Natural killer cell (primary cell): ENCODE measurements at regions not wholly inside any gene's neighbourhood (a gene's known extent, or its start where the extent isn't known, plus 50 kb on each side); places are given as distances from the start of the nearest gene placed in this dataset.

Experiments
- ATAC-seq, 3 donors: fragments of 150-1000 bp in 2 of 3; fragments of 200-7000 bp in 1 of 3; cut with Tn5 transposase; 1 replicate in 1 of 3; 2 replicates in 2 of 3; pipeline ENCODE4 v1.10.0; 2021; ENCODE audit warnings: mild to moderate bottlenecking in 2 of 3, moderate library complexity in 2 of 3
- DNase-seq, 2 donors: peaks; one replicate each; pipeline versions ENCODE4 v3.0.0 to v3.0.0-alpha.2; 2013 to 2021; ENCODE audit warnings: mixed read lengths in 1 of 2
- H3K27ac ChIP-seq: one replicate; pipeline ENCODE4 v1.5.1; 2013; ENCODE audit warnings: mild to moderate bottlenecking, low read length
- H3K27me3 ChIP-seq: one replicate; pipeline ENCODE4 v1.6.1; 2013; ENCODE audit warnings: low read length; ENCODE audit not compliant: control insufficient read depth, insufficient read depth
- H3K36me3 ChIP-seq: one replicate; pipeline ENCODE4 v1.6.1; 2013; ENCODE audit warnings: low read length; ENCODE audit not compliant: control insufficient read depth, insufficient read depth
- H3K4me1 ChIP-seq: one replicate; pipeline ENCODE4 v1.6.1; 2013; ENCODE audit warnings: low read length; ENCODE audit not compliant: control insufficient read depth, insufficient read depth
- H3K4me3 ChIP-seq: one replicate; pipeline ENCODE4 v1.5.1; 2013; ENCODE audit warnings: low read length
- H3K9me3 ChIP-seq: one replicate; pipeline ENCODE4 v1.6.1; 2013; ENCODE audit warnings: low read length; ENCODE audit not compliant: control insufficient read depth, insufficient read depth
- H3K27ac Mint-ChIP-seq, 2 donors: one replicate each; pipeline ENCODE4 v1.8.0; 2022; ENCODE audit warnings: mild to moderate bottlenecking in 2 of 2, mixed read lengths in 2 of 2, moderate library complexity in 1 of 2
- H3K27me3 Mint-ChIP-seq, 2 donors: one replicate each; pipeline ENCODE4 v1.8.0; 2022; ENCODE audit warnings: low read depth in 2 of 2, mixed read lengths in 2 of 2
- H3K36me3 Mint-ChIP-seq: one replicate; pipeline ENCODE4 v1.8.0; 2022; ENCODE audit warnings: mixed read lengths
- H3K4me1 Mint-ChIP-seq, 2 donors: one replicate each; pipeline ENCODE4 v1.8.0; 2022; ENCODE audit warnings: mixed read lengths in 2 of 2
- H3K4me3 Mint-ChIP-seq: one replicate; pipeline ENCODE4 v1.8.0; 2022; ENCODE audit warnings: mild to moderate bottlenecking, moderate library complexity, mixed read lengths
- H3K9me3 Mint-ChIP-seq, 2 donors: one replicate each; pipeline ENCODE4 v1.8.0; 2022; ENCODE audit warnings: mixed read lengths in 2 of 2
- WGBS: methylation state at CpG from one replicate; pipeline ENCODE4 v1.1.7; 2013; ENCODE audit warnings: missing lambda C conversion rate; ENCODE audit not compliant: insufficient coverage; 5-methylcytosine and 5-hydroxymethylcytosine counted together
- intact Hi-C: fragments of 100-400 bp; cut with micrococcal nuclease; formaldehyde crosslinking; loops from one replicate; pipeline ENCODE4 v1.14.2; 2022
- TF ChIP-seq, protein P1 (sequence below): fragments of 200-600 bp; IDR thresholded peaks from one replicate; pipeline ENCODE4 v1.8.0; 2022; ENCODE audit warnings: antibody characterized with exemption

DNA sequence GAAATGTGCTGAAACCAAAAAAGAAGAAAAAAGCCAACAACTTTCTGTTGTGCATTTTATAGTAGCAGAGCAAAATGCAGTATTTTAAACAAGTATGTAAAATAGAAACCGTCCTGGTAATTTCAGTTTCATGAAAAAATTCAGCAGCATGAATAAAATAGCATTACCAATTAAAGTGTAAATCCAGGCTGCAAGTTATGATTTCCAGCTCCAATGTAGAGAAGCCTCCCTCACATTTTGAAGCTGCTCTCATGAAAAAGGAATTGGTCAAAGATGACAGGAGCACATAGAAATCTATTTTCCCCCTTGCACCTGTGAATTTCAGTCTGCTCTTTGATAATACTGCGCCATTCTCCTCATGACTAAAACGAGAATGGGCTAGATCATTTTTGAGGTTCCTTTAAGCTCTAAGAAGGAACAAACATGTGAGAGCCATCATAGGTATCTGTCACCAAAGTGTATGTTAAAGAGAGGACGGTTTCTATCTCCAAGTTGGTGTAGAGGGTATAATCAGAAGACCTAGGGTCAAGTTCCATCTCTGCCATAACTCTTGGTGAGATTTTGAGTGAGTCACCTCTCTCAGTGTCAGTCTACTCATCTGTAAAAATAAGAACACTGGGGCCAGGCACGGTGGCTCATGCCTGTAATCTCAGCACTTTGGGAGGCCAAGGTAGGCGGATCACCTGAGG is 107.5 kb downstream of the MTPAP start:
- Mint-ChIP-seq H3K27ac (no peak overlapping the region), H3K4me3 (no peak overlapping the region)
- 77% methylated on average over 6 of the region's 6 CpGs for WGBS

DNA sequence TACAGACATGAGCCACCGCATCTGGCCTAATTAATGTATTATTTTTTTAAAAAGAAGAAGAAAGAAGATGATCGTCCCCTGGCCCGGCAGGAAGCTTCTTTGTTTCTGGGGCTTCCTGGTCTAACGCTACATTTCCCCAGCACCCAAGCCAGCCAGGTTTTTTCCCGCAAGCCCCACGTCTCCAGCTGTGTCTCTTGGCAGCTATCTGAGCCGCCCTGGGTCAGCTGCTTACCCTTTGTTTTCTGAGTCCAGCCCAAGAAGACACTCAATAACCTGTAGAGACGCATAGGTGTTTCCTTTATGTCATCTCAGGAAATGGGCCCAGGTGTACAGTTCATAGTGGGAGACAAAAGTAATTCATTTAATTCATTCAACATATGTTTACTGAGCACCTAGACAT is 110.2 kb downstream of the MTPAP start:
- peaks cover 3% of the 10 kb centered on the region for H3K27me3 ChIP-seq
- TF ChIP-seq, protein P1, sequence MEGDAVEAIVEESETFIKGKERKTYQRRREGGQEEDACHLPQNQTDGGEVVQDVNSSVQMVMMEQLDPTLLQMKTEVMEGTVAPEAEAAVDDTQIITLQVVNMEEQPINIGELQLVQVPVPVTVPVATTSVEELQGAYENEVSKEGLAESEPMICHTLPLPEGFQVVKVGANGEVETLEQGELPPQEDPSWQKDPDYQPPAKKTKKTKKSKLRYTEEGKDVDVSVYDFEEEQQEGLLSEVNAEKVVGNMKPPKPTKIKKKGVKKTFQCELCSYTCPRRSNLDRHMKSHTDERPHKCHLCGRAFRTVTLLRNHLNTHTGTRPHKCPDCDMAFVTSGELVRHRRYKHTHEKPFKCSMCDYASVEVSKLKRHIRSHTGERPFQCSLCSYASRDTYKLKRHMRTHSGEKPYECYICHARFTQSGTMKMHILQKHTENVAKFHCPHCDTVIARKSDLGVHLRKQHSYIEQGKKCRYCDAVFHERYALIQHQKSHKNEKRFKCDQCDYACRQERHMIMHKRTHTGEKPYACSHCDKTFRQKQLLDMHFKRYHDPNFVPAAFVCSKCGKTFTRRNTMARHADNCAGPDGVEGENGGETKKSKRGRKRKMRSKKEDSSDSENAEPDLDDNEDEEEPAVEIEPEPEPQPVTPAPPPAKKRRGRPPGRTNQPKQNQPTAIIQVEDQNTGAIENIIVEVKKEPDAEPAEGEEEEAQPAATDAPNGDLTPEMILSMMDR = no peak
- H3K4me3 ChIP-seq = no peak overlapping the region
- Mint-ChIP-seq H3K4me3 (no peak overlapping the region), H3K9me3 (no peaks in the 10 kb centered on the region), H3K36me3 (no peaks in the 10 kb centered on the region), H3K4me1 (no peaks in the 10 kb centered on the region), H3K27ac (no peak overlapping the region), H3K27me3 (peaks cover 12 to 17% of the 10 kb centered on the region in 2 donors)
- no peak overlapping the region for H3K27ac ChIP-seq
- ATAC-seq = no peak
- DNase-seq = no peak
- 52% methylated on average over 7 of the region's 8 CpGs for WGBS
- intact Hi-C loops = no loop called here
- no peaks in the 10 kb centered on the region for H3K9me3 ChIP-seq
- no peaks in the 10 kb centered on the region for H3K4me1 ChIP-seq
- H3K36me3 ChIP-seq = no peaks in the 10 kb centered on the region

More for the DNA sequence above, 107.5 kb downstream of the MTPAP start:
- Mint-ChIP-seq H3K27me3 (peaks cover 4 to 17% of the 10 kb centered on the region in 2 donors), H3K36me3 (no peaks in the 10 kb centered on the region), H3K4me1 (no peaks in the 10 kb centered on the region), H3K9me3 (no peaks in the 10 kb centered on the region)
- Histone ChIP-seq H3K4me3 (no peak overlapping the region), H3K4me1 (no peaks in the 10 kb centered on the region), H3K27ac (no peak overlapping the region), H3K27me3 (peaks cover 3% of the 10 kb centered on the region), H3K9me3 (no peaks in the 10 kb centered on the region), H3K36me3 (no peaks in the 10 kb centered on the region)
- TF ChIP-seq, protein P1 = no peak
- intact Hi-C loops = loop anchor here (1.0 kb wide), 1 partner anchor 243 kb away; no protein-coding TSS in a partner anchor
- ATAC-seq = no peak
- no peak for DNase-seq

DNA sequence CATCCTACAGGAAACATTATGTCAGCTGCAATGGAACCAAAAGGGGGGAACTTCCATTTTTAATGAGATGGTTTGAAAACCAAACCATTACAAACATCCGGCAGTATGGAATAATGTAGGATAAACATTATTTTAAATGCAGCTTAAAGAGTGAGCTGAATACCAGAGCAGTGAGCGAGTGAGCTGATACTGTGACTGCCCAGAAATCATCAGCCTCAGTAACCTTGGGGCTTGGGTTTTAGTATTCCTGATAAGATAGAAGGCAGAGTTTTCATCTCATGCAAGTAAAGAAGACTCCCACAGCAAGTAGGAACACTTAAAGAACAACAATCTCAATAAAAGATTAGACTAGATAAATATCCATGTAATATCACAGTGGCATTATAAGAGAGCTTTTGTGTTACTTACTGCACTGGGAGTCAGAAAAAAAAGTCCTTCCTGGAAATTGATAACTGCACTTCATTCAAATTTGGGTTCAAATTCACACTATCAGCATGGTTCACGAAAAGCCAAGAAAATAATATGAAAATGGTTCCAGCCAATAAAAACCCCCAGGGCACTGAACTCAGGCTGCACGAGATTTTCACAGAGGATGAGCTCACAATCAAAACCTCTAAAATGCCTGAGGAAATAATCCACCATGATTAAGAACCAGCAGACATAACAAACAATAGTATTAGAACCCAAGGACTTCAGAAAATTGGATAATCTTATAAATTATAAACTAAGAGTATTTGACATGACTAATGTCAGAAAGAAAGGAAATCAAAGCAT is 115.7 kb downstream of the MTPAP start:
- H3K27ac Mint-ChIP-seq = no peak overlapping the region
- no peaks in the 10 kb centered on the region for H3K4me1 Mint-ChIP-seq
- DNase-seq (no peak), ATAC-seq (no peak)
- intact Hi-C loops = no loop called here
- Histone ChIP-seq H3K36me3 (no peaks in the 10 kb centered on the region), H3K27ac (no peak overlapping the region), H3K4me3 (no peak overlapping the region), H3K9me3 (no peaks in the 10 kb centered on the region), H3K27me3 (no peaks in the 10 kb centered on the region), H3K4me1 (no peaks in the 10 kb centered on the region)
- no peak overlapping the region for H3K4me3 Mint-ChIP-seq
- 93% methylated on average over 4 of the region's 4 CpGs for WGBS
- no peaks in the 10 kb centered on the region for H3K9me3 Mint-ChIP-seq
- peaks cover 13 to 18% of the 10 kb centered on the region in 2 donors for H3K27me3 Mint-ChIP-seq
- H3K36me3 Mint-ChIP-seq = no peaks in the 10 kb centered on the region
- TF ChIP-seq, protein P1 = no peak
